RCC 7860 (cell line): ENCODE measurements at regions not wholly inside any gene's neighbourhood (a gene's known extent, or its start where the extent isn't known, plus 50 kb on each side); places are given as distances from the start of the nearest gene placed in this dataset.

Source experiments
- DNase-seq: peaks from one replicate; pipeline ENCODE4 v3.0.0-alpha.2; 2015; ENCODE audit warnings: low spot score
- FAIRE-seq: peaks from 2 replicates; lab custom pipeline; 2012; peaks lifted over from hg19 to GRCh38; lab: Jason Lieb, UNC

GRCh38 chr12:69061574-69061973 lies 128.6 kb upstream of the CPM start:
- FAIRE-seq = no peak
- DNase-seq = no peak

GRCh38 chr12:69062621-69063237 lies 129.8 kb upstream of the CPM start:
- DNase-seq (no peak), FAIRE-seq (no peak)

- no peak for FAIRE-seq
- DNase-seq = no peak
Measured at GRCh38 chr12:69064734-69065443, 131.9 kb upstream of the CPM start.

GRCh38 chr12:69065775-69066174 lies 132.8 kb upstream of the CPM start:
- DNase-seq (no peak), FAIRE-seq (no peak)

- FAIRE-seq (no peak), DNase-seq (no peak)
Measured at GRCh38 chr12:69066492-69067373, 133.8 kb upstream of the CPM start.

GRCh38 chr12:69067713-69068112 lies 134.7 kb upstream of the CPM start:
- no peak for FAIRE-seq
- no peak for DNase-seq

GRCh38 chr12:69068448-69068847 lies 135.5 kb upstream of the CPM start:
- DNase-seq (peak; percentile 92), FAIRE-seq (peak; percentile 97)

GRCh38 chr12:69069479-69069878 lies 136.5 kb upstream of the CPM start:
- FAIRE-seq = no peak
- DNase-seq = no peak

- DNase-seq (peak; percentile 31), FAIRE-seq (no peak)
Measured at GRCh38 chr12:69070319-69071090, 137.5 kb upstream of the CPM start.

GRCh38 chr12:69071091-69071370 lies 138.1 kb upstream of the CPM start:
- DNase-seq = peak; percentile 22
- FAIRE-seq = no peak

- no peak for FAIRE-seq
Measured at GRCh38 chr12:69073035-69073434, 140.1 kb upstream of the CPM start.

GRCh38 chr12:69074556-69075349 lies 141.8 kb upstream of the CPM start:
- FAIRE-seq (no peak), DNase-seq (no peak)

More at GRCh38 chr12:69073035-69073434, 140.1 kb upstream of the CPM start:
- no peak for DNase-seq

- no peak for DNase-seq
- no peak for FAIRE-seq
Measured at GRCh38 chr12:69083689-69084088, 150.7 kb upstream of the CPM start.

- DNase-seq = no peak
- FAIRE-seq = no peak
Measured at GRCh38 chr12:69084816-69085378, 151.9 kb upstream of the CPM start.

- no peak for FAIRE-seq
Measured at GRCh38 chr12:69085852-69086251, 152.9 kb upstream of the CPM start.

GRCh38 chr12:69087986-69088385 lies 151.4 kb upstream of the CPSF6 start:
- FAIRE-seq (no peak), DNase-seq (no peak)

More at GRCh38 chr12:69085852-69086251, 152.9 kb upstream of the CPM start:
- no peak for DNase-seq

- FAIRE-seq (no peak), DNase-seq (no peak)
Measured at GRCh38 chr12:69090722-69091121, 148.6 kb upstream of the CPSF6 start.

- no peak for DNase-seq
- FAIRE-seq = no peak
Measured at GRCh38 chr12:69091442-69092017, 147.8 kb upstream of the CPSF6 start.

- FAIRE-seq (no peak), DNase-seq (no peak)
Measured at GRCh38 chr12:69092137-69092536, 147.2 kb upstream of the CPSF6 start.
